MCF 10A (cell line): ENCODE measurements at regions not wholly inside any gene's neighbourhood (a gene's known extent, or its start where the extent isn't known, plus 50 kb on each side); places are given as distances from the start of the nearest gene placed in this dataset.
A peak's percentile ranks its signal among the peaks of the same experiment; 100 is the strongest.

ENCODE experiments used
- BruUV-seq: library from RNA; stranded (reverse); fragments of 400-500 nt; replicated peaks from 2 replicates; lab custom pipeline; 2021; lab: Mats Ljungman, UMichigan
- CTCF ChIA-PET: fragments of 300-600 bp; sonication (Branson Sonifier 250); formaldehyde crosslinking; extraction: SDS; loops from one replicate; lab custom pipeline; 2021; ENCODE audit warnings: antibody characterized with exemption, inconsistent platforms; lab: Yijun Ruan, JAX
- POLR2A ChIA-PET: fragments of 300-600, 350-650 bp; sonication (Branson Sonifier 250); formaldehyde crosslinking; extraction: SDS; loops from one replicate; lab custom pipeline; 2020; ENCODE audit warnings: antibody characterized with exemption, inconsistent platforms; lab: Yijun Ruan, JAX
- DNase-seq: peaks from one replicate; pipeline ENCODE4 v3.0.0-alpha.2; 2018; ENCODE audit not compliant: unreplicated experiment
- H3K27ac Mint-ChIP-seq: one replicate; pipeline ENCODE4 v1.8.0; 2022; ENCODE audit warnings: mild to moderate bottlenecking, low read depth, mixed read lengths; ENCODE audit not compliant: unreplicated experiment
- H3K27me3 Mint-ChIP-seq: one replicate; pipeline ENCODE4 v1.8.0; 2022; ENCODE audit warnings: mixed read lengths; ENCODE audit not compliant: insufficient read depth, unreplicated experiment
- H3K36me3 Mint-ChIP-seq: one replicate; pipeline ENCODE4 v1.8.0; 2022; ENCODE audit warnings: mild to moderate bottlenecking, moderate library complexity, mixed read lengths; ENCODE audit not compliant: insufficient read depth, unreplicated experiment
- H3K4me1 Mint-ChIP-seq: one replicate; pipeline ENCODE4 v1.8.0; 2022; ENCODE audit warnings: mixed read lengths; ENCODE audit not compliant: insufficient read depth, unreplicated experiment
- H3K4me3 Mint-ChIP-seq: one replicate; pipeline ENCODE4 v1.8.0; 2022; ENCODE audit warnings: mild to moderate bottlenecking, moderate library complexity, mixed read lengths; ENCODE audit not compliant: unreplicated experiment
- H3K9me3 Mint-ChIP-seq: one replicate; pipeline ENCODE4 v1.8.0; 2022; ENCODE audit warnings: mixed read lengths; ENCODE audit not compliant: unreplicated experiment
- CTCF ChIP-seq: fragments of 200-600 bp; IDR thresholded peaks from one replicate; pipeline ENCODE4 v1.8.0; 2022; ENCODE audit warnings: antibody characterized with exemption, mild to moderate bottlenecking; ENCODE audit not compliant: unreplicated experiment
- intact Hi-C: fragments of 100-400 bp; cut with micrococcal nuclease; formaldehyde crosslinking; loops from 2 replicates; pipeline ENCODE4 v1.14.1; 2022

DNA sequence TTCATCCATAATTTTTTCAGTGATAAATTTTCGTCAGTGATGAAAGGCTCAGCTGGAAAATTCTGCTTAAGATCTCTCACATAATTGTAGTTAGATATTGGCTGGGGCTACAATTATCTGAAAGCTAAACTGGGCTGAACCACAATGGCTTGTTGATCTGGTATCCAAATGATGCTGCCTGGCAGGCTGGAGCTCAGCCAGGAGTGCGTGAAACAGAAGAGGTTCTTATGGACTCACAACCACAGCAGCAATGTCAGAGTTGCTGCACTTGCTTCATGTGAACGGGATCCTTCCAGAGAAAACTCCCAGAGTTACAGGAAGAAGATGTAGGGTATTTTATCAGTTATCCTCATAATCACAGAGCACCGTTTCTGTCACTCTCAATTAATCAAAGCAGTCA is 533.2 kb upstream of the POM121L12 start:
- Mint-ChIP-seq H3K4me3 (no peak overlapping the region), H3K4me1 (peaks cover 32% of the 10 kb centered on the region), H3K27ac (peak overlapping the region; percentile 80), H3K36me3 (peaks cover 5% of the 10 kb centered on the region), H3K9me3 (no peaks in the 10 kb centered on the region), H3K27me3 (no peaks in the 10 kb centered on the region)
- ChIA-PET POLR2A (no interaction called here), CTCF (no interaction called here)
- TF ChIP-seq CTCF: no peak
- no TSS peak for BruUV-seq
- no peak for DNase-seq
- intact Hi-C loops: loop anchor here (5.0 kb wide), 1 partner anchor 35 kb away; no protein-coding TSS in a partner anchor

- Mint-ChIP-seq H3K36me3 (peaks cover 5% of the 10 kb centered on the region), H3K27me3 (no peaks in the 10 kb centered on the region), H3K4me1 (peaks cover 32% of the 10 kb centered on the region), H3K4me3 (no peak overlapping the region), H3K9me3 (no peaks in the 10 kb centered on the region), H3K27ac (peak overlapping the region; percentile 80)
- TF ChIP-seq CTCF: no peak
- no peak for DNase-seq
- no TSS peak for BruUV-seq
- ChIA-PET POLR2A (no interaction called here), CTCF (interaction anchor here (0.6 kb wide), 1 partner anchor 23 kb away, joined by 3 read pairs; no protein-coding TSS in a partner anchor)
- intact Hi-C loops: loop anchor here (5.0 kb wide), 1 partner anchor 36 kb away; no protein-coding TSS in a partner anchor
Measured at GRCh38 chr7:52501696-52502095, 533.7 kb upstream of the POM121L12 start.

DNA sequence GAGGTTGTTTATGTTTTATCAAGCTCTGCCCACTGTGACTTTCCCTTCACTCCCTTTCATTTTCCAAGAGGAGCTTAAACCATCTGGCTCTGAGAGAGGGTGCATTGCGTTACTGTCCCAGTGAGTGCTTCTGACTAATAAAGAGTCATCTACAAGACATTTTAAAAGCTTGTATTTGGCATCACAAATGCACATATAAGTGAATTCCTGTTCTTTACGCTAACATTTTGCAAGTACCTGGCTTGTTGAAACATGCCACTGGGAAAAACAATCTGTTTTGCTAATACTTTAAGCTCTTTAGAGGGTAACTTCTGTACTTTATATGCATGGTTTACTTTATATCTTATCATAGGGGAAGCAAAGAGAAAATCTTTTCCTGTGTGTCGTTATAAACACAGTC is 534.6 kb upstream of the POM121L12 start:
- ChIA-PET POLR2A (interaction anchor here (0.6 to 1.7 kb wide), 10 partner anchors 8 to 895 kb away, joined by 3 to 8 read pairs (median 3); no protein-coding TSS in a partner anchor), CTCF (interaction anchor here (0.7 to 1.1 kb wide), 2 partner anchors 47 to 253 kb away, joined by 3 to 6 read pairs; no protein-coding TSS in a partner anchor)
- Mint-ChIP-seq H3K9me3 (no peaks in the 10 kb centered on the region), H3K27me3 (no peaks in the 10 kb centered on the region), H3K36me3 (peaks cover 5% of the 10 kb centered on the region), H3K27ac (peak overlapping the region; percentile 80), H3K4me3 (peak overlapping the region; percentile 40), H3K4me1 (peaks cover 32% of the 10 kb centered on the region)
- peak; percentile 58 for DNase-seq
- no peak for TF ChIP-seq CTCF
- intact Hi-C loops: loop anchor here (5.0 kb wide), 1 partner anchor 36 kb away; no protein-coding TSS in a partner anchor
- no TSS peak for BruUV-seq

GRCh38 chr7:52498366-52498765 is 537.1 kb upstream of the POM121L12 start:
- DNase-seq: no peak
- Mint-ChIP-seq H3K27me3 (no peaks in the 10 kb centered on the region), H3K27ac (peak overlapping the region; percentile 80), H3K36me3 (peaks cover 5% of the 10 kb centered on the region), H3K9me3 (no peaks in the 10 kb centered on the region), H3K4me1 (peaks cover 26% of the 10 kb centered on the region), H3K4me3 (no peak overlapping the region)
- intact Hi-C loops: no loop called here
- CTCF ChIA-PET: no interaction called here
- TF ChIP-seq CTCF: no peak
- BruUV-seq: no TSS peak
- POLR2A ChIA-PET: interaction anchor here (0.6 to 0.8 kb wide), 2 partner anchors 9 to 108 kb away, joined by 3 read pairs; no protein-coding TSS in a partner anchor
